B cell (primary cell): ENCODE measurements at regions not wholly inside any gene's neighbourhood (a gene's known extent, or its start where the extent isn't known, plus 50 kb on each side); places are given as distances from the start of the nearest gene placed in this dataset.

Experiments
- CTCF ChIP-seq: fragments of 200-600 bp; IDR thresholded peaks from one replicate; pipeline ENCODE4 v1.8.0; 2022; ENCODE audit warnings: antibody characterized with exemption, mild to moderate bottlenecking
- EZH2 ChIP-seq: IDR thresholded peaks from 2 replicates; pipeline ENCODE4 v1.6.1; 2012; ENCODE audit warnings: borderline replicate concordance, low read depth, mild to moderate bottlenecking, moderate library complexity, low read length; ENCODE audit not compliant: insufficient read depth, poor library complexity, severe bottlenecking

- TF ChIP-seq CTCF (no peak), EZH2 (no peak)
These were observed 205.2 kb upstream of the PDE1C start for GRCh38 chr7:32275216-32276009.
